Esophagus muscularis mucosa (tissue), 4 donors: ENCODE measurements at regions not wholly inside any gene's neighbourhood (a gene's known extent, or its start where the extent isn't known, plus 50 kb on each side); places are given as distances from the start of the nearest gene placed in this dataset.

Experiments
- EP300 ChIP-seq: sonication (generic); formaldehyde crosslinking; IDR thresholded peaks from one replicate; pipeline ENCODE4 v1.6.1; 2017; ENCODE audit warnings: antibody characterized with exemption
- POLR2A ChIP-seq: fragments of 450-650 bp; IDR thresholded peaks from one replicate; pipeline ENCODE4 v1.6.1; 2017; ENCODE audit warnings: antibody characterized with exemption, moderate library complexity, mild to moderate bottlenecking, low read depth
- TF ChIP-seq, protein P1 (sequence below), 3 experiments: fragments of 200-600 bp in 2 of 3; fragments of 450-650 bp in 1 of 3; sonication (generic) in 2 of 3; IDR thresholded peaks; one replicate each; pipeline ENCODE4 v1.5.1; 2017 to 2019; ENCODE audit warnings: antibody characterized with exemption in 3 of 3, mild to moderate bottlenecking in 2 of 3, moderate library complexity in 1 of 3

DNA sequence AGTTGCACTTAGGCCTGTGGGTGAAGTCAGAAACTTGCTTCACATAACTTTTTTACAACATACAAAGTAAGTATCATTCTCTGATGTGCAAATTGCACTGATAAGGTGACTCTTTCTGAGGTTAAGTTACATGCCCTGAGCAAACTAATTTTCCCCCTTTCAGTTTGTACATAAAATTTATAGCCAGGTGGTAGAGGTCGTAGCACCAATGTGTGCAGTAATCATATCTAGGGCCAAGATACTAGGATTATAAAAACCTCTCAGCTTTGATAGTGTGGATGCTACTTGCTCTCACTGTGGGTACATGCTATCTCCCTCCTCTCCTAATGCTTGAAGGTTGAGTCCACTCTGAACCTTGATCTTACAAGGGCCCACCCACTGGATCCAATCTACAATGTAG is 130.7 kb upstream of the CPNE8 start:
- TF ChIP-seq, protein P1, sequence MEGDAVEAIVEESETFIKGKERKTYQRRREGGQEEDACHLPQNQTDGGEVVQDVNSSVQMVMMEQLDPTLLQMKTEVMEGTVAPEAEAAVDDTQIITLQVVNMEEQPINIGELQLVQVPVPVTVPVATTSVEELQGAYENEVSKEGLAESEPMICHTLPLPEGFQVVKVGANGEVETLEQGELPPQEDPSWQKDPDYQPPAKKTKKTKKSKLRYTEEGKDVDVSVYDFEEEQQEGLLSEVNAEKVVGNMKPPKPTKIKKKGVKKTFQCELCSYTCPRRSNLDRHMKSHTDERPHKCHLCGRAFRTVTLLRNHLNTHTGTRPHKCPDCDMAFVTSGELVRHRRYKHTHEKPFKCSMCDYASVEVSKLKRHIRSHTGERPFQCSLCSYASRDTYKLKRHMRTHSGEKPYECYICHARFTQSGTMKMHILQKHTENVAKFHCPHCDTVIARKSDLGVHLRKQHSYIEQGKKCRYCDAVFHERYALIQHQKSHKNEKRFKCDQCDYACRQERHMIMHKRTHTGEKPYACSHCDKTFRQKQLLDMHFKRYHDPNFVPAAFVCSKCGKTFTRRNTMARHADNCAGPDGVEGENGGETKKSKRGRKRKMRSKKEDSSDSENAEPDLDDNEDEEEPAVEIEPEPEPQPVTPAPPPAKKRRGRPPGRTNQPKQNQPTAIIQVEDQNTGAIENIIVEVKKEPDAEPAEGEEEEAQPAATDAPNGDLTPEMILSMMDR (IDR thresholded peaks at IDR 0.05) = no peak
- TF ChIP-seq POLR2A (no peak), EP300 (no peak)
